GM12878 (cell line): ENCODE measurements at regions not wholly inside any gene's neighbourhood (a gene's known extent, or its start where the extent isn't known, plus 50 kb on each side); places are given as distances from the start of the nearest gene placed in this dataset.

ENCODE experiments used
- ATF3 ChIP-seq: IDR thresholded peaks from 2 replicates; pipeline ENCODE4 v1.6.1; 2011; ENCODE audit warnings: low read depth, mild to moderate bottlenecking, low read length, moderate library complexity, borderline replicate concordance; ENCODE audit errors: extremely low read depth
- CBX5 ChIP-seq: sonication (generic); IDR thresholded peaks from 2 replicates; pipeline ENCODE4 v1.6.1; 2016; ENCODE audit warnings: low read depth, moderate library complexity, mild to moderate bottlenecking, inconsistent platforms
- CEBPB ChIP-seq, 2 experiments: fragments of 150-350 bp in 1 of 2; IDR thresholded peaks; 2 replicates each; pipeline ENCODE4 v1.6.1; 2012 to 2014; ENCODE audit warnings: low read depth in 2 of 2, low read length in 2 of 2, borderline replicate concordance in 1 of 2, inconsistent platforms in 1 of 2
- E4F1 ChIP-seq: fragments of 450-650 bp; IDR thresholded peaks from 2 replicates; pipeline ENCODE4 v1.6.1; 2018; ENCODE audit warnings: borderline replicate concordance, mild to moderate bottlenecking; ENCODE audit not compliant: partially characterized antibody
- JUND ChIP-seq: IDR thresholded peaks from 2 replicates; pipeline ENCODE4 v1.6.1; 2012; ENCODE audit warnings: low read depth, mild to moderate bottlenecking, low read length, improper control_type of control experiment, moderate library complexity
- LARP7 ChIP-seq: fragments of 450-650 bp; IDR thresholded peaks from 2 replicates; pipeline ENCODE4 v1.6.1; 2017; ENCODE audit warnings: mild to moderate bottlenecking
- RELB ChIP-seq: fragments of 450-650 bp; IDR thresholded peaks from 2 replicates; pipeline ENCODE4 v1.6.1; 2017; ENCODE audit warnings: low read depth, mild to moderate bottlenecking, moderate library complexity
- SREBF1 ChIP-seq: IDR thresholded peaks from 2 replicates; pipeline ENCODE4 v1.6.1; 2012; ENCODE audit warnings: mild to moderate bottlenecking, low read length
- SUZ12 ChIP-seq: fragments of 200-600 bp; sonication (generic); IDR thresholded peaks from one replicate; pipeline ENCODE4 v1.6.1; 2018; ENCODE audit warnings: antibody characterized with exemption, mild to moderate bottlenecking; ENCODE audit not compliant: unreplicated experiment
- TCF12 ChIP-seq: IDR thresholded peaks from 2 replicates; pipeline ENCODE4 v1.6.1; 2011; ENCODE audit warnings: low read depth, mild to moderate bottlenecking, low read length

GRCh38 chr4:30833206-30833605 is 113.0 kb downstream of the PCDH7 start (continued):
- TF ChIP-seq E4F1 (no peak), SREBF1 (no peak), CEBPB (IDR thresholded peaks at IDR 0.05; ENCODE audit: borderline replicate concordance in 1 of 2, low read depth in 2 of 2, low read length in 2 of 2) (no peak), SUZ12 (no peak), LARP7 (no peak), CBX5 (no peak), RELB (no peak), TCF12 (no peak), ATF3 (no peak), JUND (no peak)
